ENCODE measurements at regions not wholly inside any gene's neighbourhood (a gene's known extent, or its start where the extent isn't known, plus 50 kb on each side); places are given as distances from the start of the nearest gene placed in this dataset.
"Not testable (repeated sequence)": the region's sequence is repeated elsewhere in the genome, so short reads cannot be mapped to it uniquely, and the experiment has no call there.

- not testable (repeated sequence) for ATAC-seq
These were observed 59.7 kb downstream of the RNU2-63P start for GRCh38 chr2:87956613-87957012.

GRCh38 chr2:87949008-87949407, 67.3 kb downstream of the RNU2-63P start:
- ATAC-seq: peak in 1 of 2 donors; percentile 27

- not testable (repeated sequence) for ATAC-seq
These were observed 69.5 kb downstream of the RNU2-63P start for GRCh38 chr2:87946644-87947370.

GRCh38 chr2:87939299-87939698, 77.0 kb downstream of the RNU2-63P start:
- ATAC-seq: not testable (repeated sequence)

GRCh38 chr2:87919023-87919665, 93.5 kb upstream of the RGPD2 start:
- ATAC-seq: not testable (repeated sequence)

GRCh38 chr2:87917194-87917593, 91.6 kb upstream of the RGPD2 start:
- not testable (repeated sequence) for ATAC-seq

GRCh38 chr2:87910848-87911247, 85.3 kb upstream of the RGPD2 start:
- ATAC-seq: not testable (repeated sequence)

- ATAC-seq: peak; percentile 86 to 90
These were observed 83.4 kb upstream of the RGPD2 start for GRCh38 chr2:87909042-87909441.

GRCh38 chr2:87907556-87908099, 82.0 kb upstream of the RGPD2 start:
- ATAC-seq: not testable (repeated sequence)

GRCh38 chr2:87903242-87904114, 77.9 kb upstream of the RGPD2 start:
- ATAC-seq: not testable (repeated sequence)

- not testable (repeated sequence) for ATAC-seq
These were observed 58.1 kb upstream of the RGPD2 start for GRCh38 chr2:87883659-87884058.
